ENCODE measurements at regions not wholly inside any gene's neighbourhood (a gene's known extent, or its start where the extent isn't known, plus 50 kb on each side); places are given as distances from the start of the nearest gene placed in this dataset.

GRCh38 chr6:164731539-164731938, 577.9 kb downstream of the C6orf118 start:
- no peaks in the 10 kb centered on the region for H3K4me1 ChIP-seq (ENCODE audit: control insufficient read depth in 2 of 2, insufficient read depth in 2 of 2, low read length in 2 of 2)
- H3K27me3 Mint-ChIP-seq, result no peaks in the 10 kb centered on the region
- H3K4me3 Mint-ChIP-seq, result no peak overlapping the region
- no peaks in the 10 kb centered on the region for H3K27me3 ChIP-seq (ENCODE audit: control insufficient read depth in 2 of 2, insufficient read depth in 2 of 2, low read length in 2 of 2)
- ATAC-seq (no peak), DNase-seq (no peak)
- CTCF ChIA-PET, result no interaction called here
- no peak overlapping the region for H3K27ac Mint-ChIP-seq
- intact Hi-C loops (cut with micrococcal nuclease), result no loop called here
- no peak overlapping the region for H3K27ac ChIP-seq (ENCODE audit: low read depth, low read length)
- H3K36me3 Mint-ChIP-seq, result no peaks in the 10 kb centered on the region
- H3K36me3 ChIP-seq (ENCODE audit: control insufficient read depth in 2 of 3, insufficient read depth in 3 of 3, low read length in 3 of 3), result no peaks in the 10 kb centered on the region
- H3K4me1 Mint-ChIP-seq, result no peaks in the 10 kb centered on the region
- POLR2A ChIA-PET, result no interaction called here
- no peaks in the 10 kb centered on the region for H3K9me3 ChIP-seq (ENCODE audit: control insufficient read depth in 2 of 3, low read length in 3 of 3)
- H3K9me3 Mint-ChIP-seq, result peaks cover 2 to 17% (median 8%) of the 10 kb centered on the region in 11 donors
- no peak overlapping the region for H3K4me3 ChIP-seq (ENCODE audit: low read length)

GRCh38 chr6:164721460-164721859, 587.9 kb downstream of the C6orf118 start:
- intact Hi-C loops (cut with micrococcal nuclease), result no loop called here
- no peak overlapping the region for H3K27ac ChIP-seq (ENCODE audit: low read depth, low read length)
- H3K4me3 ChIP-seq (ENCODE audit: low read length), result no peak overlapping the region
- DNase-seq (no peak), ATAC-seq (no peak)
- no peaks in the 10 kb centered on the region for H3K9me3 ChIP-seq (ENCODE audit: control insufficient read depth in 2 of 3, low read length in 3 of 3)
- H3K27ac Mint-ChIP-seq, result no peak overlapping the region
- no peaks in the 10 kb centered on the region for H3K27me3 ChIP-seq (ENCODE audit: control insufficient read depth in 2 of 2, insufficient read depth in 2 of 2, low read length in 2 of 2)
- POLR2A ChIA-PET, result no interaction called here
- no peaks in the 10 kb centered on the region for H3K36me3 ChIP-seq (ENCODE audit: control insufficient read depth in 2 of 3, insufficient read depth in 3 of 3, low read length in 3 of 3)
- CTCF ChIA-PET, result no interaction called here
- no peaks in the 10 kb centered on the region for H3K4me1 ChIP-seq (ENCODE audit: control insufficient read depth in 2 of 2, insufficient read depth in 2 of 2, low read length in 2 of 2)
- peaks cover 0 to 17% (median 4%) of the 10 kb centered on the region in 11 donors for H3K9me3 Mint-ChIP-seq
- no peaks in the 10 kb centered on the region for H3K36me3 Mint-ChIP-seq
- H3K27me3 Mint-ChIP-seq, result no peaks in the 10 kb centered on the region
- no peaks in the 10 kb centered on the region for H3K4me1 Mint-ChIP-seq
- no peak overlapping the region for H3K4me3 Mint-ChIP-seq

- H3K4me1 Mint-ChIP-seq, result no peaks in the 10 kb centered on the region
- Histone ChIP-seq H3K27ac (ENCODE audit: low read depth, low read length) (no peak overlapping the region), H3K36me3 (ENCODE audit: control insufficient read depth in 2 of 3, insufficient read depth in 3 of 3, low read length in 3 of 3) (no peaks in the 10 kb centered on the region), H3K27me3 (ENCODE audit: control insufficient read depth in 2 of 2, insufficient read depth in 2 of 2, low read length in 2 of 2) (no peaks in the 10 kb centered on the region), H3K4me1 (ENCODE audit: control insufficient read depth in 2 of 2, insufficient read depth in 2 of 2, low read length in 2 of 2) (no peaks in the 10 kb centered on the region), H3K9me3 (ENCODE audit: control insufficient read depth in 2 of 3, low read length in 3 of 3) (no peaks in the 10 kb centered on the region), H3K4me3 (ENCODE audit: low read length) (no peak overlapping the region)
- DNase-seq (no peak), ATAC-seq (no peak)
- no peak overlapping the region for H3K27ac Mint-ChIP-seq
- H3K4me3 Mint-ChIP-seq, result no peak overlapping the region
- ChIA-PET POLR2A (no interaction called here), CTCF (no interaction called here)
- H3K9me3 Mint-ChIP-seq, result peaks cover 3 to 26% (median 5%) of the 10 kb centered on the region in 11 donors
- intact Hi-C loops (cut with micrococcal nuclease), result no loop called here
- H3K36me3 Mint-ChIP-seq, result peaks cover 0 to 4% (median 0%) of the 10 kb centered on the region in 5 donors
- H3K27me3 Mint-ChIP-seq, result no peaks in the 10 kb centered on the region
Measured at GRCh38 chr6:164700497-164700896, 608.9 kb downstream of the C6orf118 start.

- H3K9me3 ChIP-seq (ENCODE audit: control insufficient read depth in 2 of 3, low read length in 3 of 3), result no peaks in the 10 kb centered on the region
- H3K27me3 ChIP-seq (ENCODE audit: control insufficient read depth in 2 of 2, insufficient read depth in 2 of 2, low read length in 2 of 2), result no peaks in the 10 kb centered on the region
- no peaks in the 10 kb centered on the region for H3K4me1 Mint-ChIP-seq
- ATAC-seq (no peak), DNase-seq (no peak)
- no peak overlapping the region for H3K27ac Mint-ChIP-seq
- POLR2A ChIA-PET, result no interaction called here
- intact Hi-C loops (cut with micrococcal nuclease), result no loop called here
- no peak overlapping the region for H3K4me3 ChIP-seq (ENCODE audit: low read length)
- no peaks in the 10 kb centered on the region for H3K27me3 Mint-ChIP-seq
- no peak overlapping the region for H3K4me3 Mint-ChIP-seq
- peaks cover 3 to 22% (median 6%) of the 10 kb centered on the region in 11 donors for H3K9me3 Mint-ChIP-seq
- H3K36me3 ChIP-seq (ENCODE audit: control insufficient read depth in 2 of 3, insufficient read depth in 3 of 3, low read length in 3 of 3), result no peaks in the 10 kb centered on the region
- CTCF ChIA-PET, result no interaction called here
- no peaks in the 10 kb centered on the region for H3K4me1 ChIP-seq (ENCODE audit: control insufficient read depth in 2 of 2, insufficient read depth in 2 of 2, low read length in 2 of 2)
- H3K27ac ChIP-seq (ENCODE audit: low read depth, low read length), result no peak overlapping the region
- peaks cover 0 to 4% (median 0%) of the 10 kb centered on the region in 5 donors for H3K36me3 Mint-ChIP-seq
Measured at GRCh38 chr6:164695896-164696295, 613.5 kb downstream of the C6orf118 start.

- Histone ChIP-seq H3K9me3 (ENCODE audit: control insufficient read depth in 2 of 3, low read length in 3 of 3) (no peaks in the 10 kb centered on the region), H3K27me3 (ENCODE audit: control insufficient read depth in 2 of 2, insufficient read depth in 2 of 2, low read length in 2 of 2) (no peaks in the 10 kb centered on the region), H3K4me1 (ENCODE audit: control insufficient read depth in 2 of 2, insufficient read depth in 2 of 2, low read length in 2 of 2) (no peaks in the 10 kb centered on the region), H3K36me3 (ENCODE audit: control insufficient read depth in 2 of 3, insufficient read depth in 3 of 3, low read length in 3 of 3) (no peaks in the 10 kb centered on the region), H3K27ac (ENCODE audit: low read depth, low read length) (no peak overlapping the region), H3K4me3 (ENCODE audit: low read length) (no peak overlapping the region)
- ATAC-seq, result no peak
- CTCF ChIA-PET, result no interaction called here
- Mint-ChIP-seq H3K36me3 (peaks cover 0 to 4% (median 0%) of the 10 kb centered on the region in 5 donors), H3K4me3 (no peak overlapping the region), H3K9me3 (peaks cover 2 to 19% (median 7%) of the 10 kb centered on the region in 11 donors), H3K4me1 (no peaks in the 10 kb centered on the region), H3K27ac (no peak overlapping the region), H3K27me3 (no peaks in the 10 kb centered on the region)
- no peak for DNase-seq
- POLR2A ChIA-PET, result no interaction called here
- intact Hi-C loops (cut with micrococcal nuclease), result no loop called here
Measured at GRCh38 chr6:164694386-164694785, 615.0 kb downstream of the C6orf118 start.

- ChIA-PET POLR2A (no interaction called here), CTCF (no interaction called here)
- Histone ChIP-seq H3K27ac (ENCODE audit: low read depth, low read length) (no peak overlapping the region), H3K9me3 (ENCODE audit: control insufficient read depth in 2 of 3, low read length in 3 of 3) (no peaks in the 10 kb centered on the region), H3K4me3 (ENCODE audit: low read length) (no peak overlapping the region), H3K27me3 (ENCODE audit: control insufficient read depth in 2 of 2, insufficient read depth in 2 of 2, low read length in 2 of 2) (no peaks in the 10 kb centered on the region), H3K4me1 (ENCODE audit: control insufficient read depth in 2 of 2, insufficient read depth in 2 of 2, low read length in 2 of 2) (no peaks in the 10 kb centered on the region), H3K36me3 (ENCODE audit: control insufficient read depth in 2 of 3, insufficient read depth in 3 of 3, low read length in 3 of 3) (no peaks in the 10 kb centered on the region)
- H3K9me3 Mint-ChIP-seq, result peaks cover 2 to 19% (median 7%) of the 10 kb centered on the region in 11 donors
- H3K4me1 Mint-ChIP-seq, result no peaks in the 10 kb centered on the region
- no peak overlapping the region for H3K27ac Mint-ChIP-seq
- no peaks in the 10 kb centered on the region for H3K27me3 Mint-ChIP-seq
- H3K36me3 Mint-ChIP-seq, result peaks cover 0 to 4% (median 0%) of the 10 kb centered on the region in 5 donors
- H3K4me3 Mint-ChIP-seq, result no peak overlapping the region
- intact Hi-C loops (cut with micrococcal nuclease), result no loop called here
- DNase-seq, result no peak
- no peak for ATAC-seq
Measured at GRCh38 chr6:164693944-164694343, 615.5 kb downstream of the C6orf118 start.

GRCh38 chr6:164692772-164693510, 616.5 kb downstream of the C6orf118 start:
- Mint-ChIP-seq H3K4me3 (no peak overlapping the region), H3K4me1 (no peaks in the 10 kb centered on the region), H3K27ac (no peak overlapping the region), H3K36me3 (peaks cover 0 to 4% (median 0%) of the 10 kb centered on the region in 5 donors), H3K9me3 (peaks cover 2 to 19% (median 7%) of the 10 kb centered on the region in 11 donors), H3K27me3 (no peaks in the 10 kb centered on the region)
- no peak for ATAC-seq
- no peaks in the 10 kb centered on the region for H3K27me3 ChIP-seq (ENCODE audit: control insufficient read depth in 2 of 2, insufficient read depth in 2 of 2, low read length in 2 of 2)
- no peak for DNase-seq
- intact Hi-C loops (cut with micrococcal nuclease), result no loop called here
- ChIA-PET CTCF (no interaction called here), POLR2A (no interaction called here)
- no peaks in the 10 kb centered on the region for H3K36me3 ChIP-seq (ENCODE audit: control insufficient read depth in 2 of 3, insufficient read depth in 3 of 3, low read length in 3 of 3)
- no peak overlapping the region for H3K4me3 ChIP-seq (ENCODE audit: low read length)
- H3K4me1 ChIP-seq (ENCODE audit: control insufficient read depth in 2 of 2, insufficient read depth in 2 of 2, low read length in 2 of 2), result no peaks in the 10 kb centered on the region
- H3K9me3 ChIP-seq (ENCODE audit: control insufficient read depth in 2 of 3, low read length in 3 of 3), result no peaks in the 10 kb centered on the region
- no peak overlapping the region for H3K27ac ChIP-seq (ENCODE audit: low read depth, low read length)
